SH-SY5Y (cell line): ENCODE measurements at regions not wholly inside any gene's neighbourhood (a gene's known extent, or its start where the extent isn't known, plus 50 kb on each side); places are given as distances from the start of the nearest gene placed in this dataset.

ENCODE experiments used
- GATA2 ChIP-seq: IDR thresholded peaks from 2 replicates; pipeline ENCODE4 v1.6.1; 2011; ENCODE audit warnings: mild to moderate bottlenecking, low read depth, low read length
- GATA3 ChIP-seq: IDR thresholded peaks from 2 replicates; pipeline ENCODE4 v1.6.1; 2011; ENCODE audit warnings: low read depth, mild to moderate bottlenecking, low read length, moderate library complexity

- TF ChIP-seq GATA2 (no peak), GATA3 (no peak)
These were observed 416.2 kb upstream of the CDH4 start for GRCh38 chr20:60835876-60836275.
